Mesendoderm (in vitro differentiated cells): ENCODE measurements at regions not wholly inside any gene's neighbourhood (a gene's known extent, or its start where the extent isn't known, plus 50 kb on each side); places are given as distances from the start of the nearest gene placed in this dataset.
A peak's percentile ranks its signal among the peaks of the same experiment; 100 is the strongest.
"Not testable (repeated sequence)": the region's sequence is repeated elsewhere in the genome, so short reads cannot be mapped to it uniquely, and the experiment has no call there.

ENCODE experiments used
- DNase-seq: peaks from one replicate; pipeline ENCODE4 v3.0.0; 2013
- H2AK5ac ChIP-seq: 2 replicates; pipeline ENCODE4 v1.6.1; 2013; ENCODE audit warnings: low read length, inconsistent platforms
- H2BK120ac ChIP-seq: 2 replicates; pipeline ENCODE4 v1.6.1; 2013; ENCODE audit warnings: low read depth, mild to moderate bottlenecking, low read length, moderate library complexity, mixed read lengths
- H2BK15ac ChIP-seq: replicated peaks from 2 replicates; pipeline ENCODE4 v1.6.1; 2013; ENCODE audit warnings: low read depth, mild to moderate bottlenecking, moderate library complexity
- H2BK5ac ChIP-seq: 2 replicates; pipeline ENCODE4 v1.6.1; 2013; ENCODE audit warnings: low read length, inconsistent platforms
- H3K18ac ChIP-seq: 2 replicates; pipeline ENCODE4 v1.6.1; 2013; ENCODE audit warnings: mild to moderate bottlenecking, low read length, mixed read lengths
- H3K23ac ChIP-seq: one replicate; pipeline ENCODE4 v1.6.1; 2013; ENCODE audit warnings: low read length
- H3K27ac ChIP-seq: 2 replicates; pipeline ENCODE4 v1.5.1; 2013; ENCODE audit warnings: low read depth, mild to moderate bottlenecking, inconsistent platforms, low read length, moderate library complexity
- H3K27me3 ChIP-seq: 2 replicates; pipeline ENCODE4 v1.6.1; 2013; ENCODE audit warnings: low read length, control low read depth, mild to moderate bottlenecking, inconsistent platforms; ENCODE audit not compliant: insufficient read depth, poor library complexity
- H3K36me3 ChIP-seq: 2 replicates; pipeline ENCODE4 v1.6.1; 2013; ENCODE audit warnings: low read length, inconsistent platforms; ENCODE audit not compliant: control insufficient read depth, insufficient read depth
- H3K4ac ChIP-seq: one replicate; pipeline ENCODE4 v1.6.1; 2013; ENCODE audit warnings: low read depth, mild to moderate bottlenecking, low read length, moderate library complexity
- H3K4me1 ChIP-seq: 2 replicates; pipeline ENCODE4 v1.6.1; 2013; ENCODE audit warnings: low read depth, low read length, inconsistent platforms; ENCODE audit not compliant: control insufficient read depth
- H3K4me2 ChIP-seq: 2 replicates; pipeline ENCODE4 v1.6.1; 2013; ENCODE audit warnings: low read length
- H3K4me3 ChIP-seq: 2 replicates; pipeline ENCODE4 v1.5.1; 2013; ENCODE audit warnings: mild to moderate bottlenecking, low read length
- H3K56ac ChIP-seq: one replicate; pipeline ENCODE4 v1.6.1; 2013; ENCODE audit warnings: low read length
- H3K79me1 ChIP-seq: 2 replicates; pipeline ENCODE4 v1.6.1; 2013; ENCODE audit warnings: low read length, inconsistent platforms
- H3K79me2 ChIP-seq: 2 replicates; pipeline ENCODE4 v1.6.1; 2013; ENCODE audit warnings: mild to moderate bottlenecking, low read length; ENCODE audit not compliant: control insufficient read depth, insufficient read depth
- H3K9ac ChIP-seq: 2 replicates; pipeline ENCODE4 v1.6.1; 2013; ENCODE audit warnings: low read length, inconsistent platforms
- H4K5ac ChIP-seq: one replicate; pipeline ENCODE4 v1.6.1; 2013; ENCODE audit warnings: low read length
- H4K8ac ChIP-seq: one replicate; pipeline ENCODE4 v1.6.1; 2013; ENCODE audit warnings: low read depth, mild to moderate bottlenecking, control low read depth, low read length, moderate library complexity
- WGBS: extraction: QIAGEN DNeasy Blood & Tissue Kit; methylation state at CpG from one replicate; pipeline ENCODE4 v1.1.7; 2013; ENCODE audit warnings: low lambda C conversion rate, missing lambda C conversion rate; ENCODE audit not compliant: insufficient coverage; ENCODE audit errors: extremely low coverage; 5-methylcytosine and 5-hydroxymethylcytosine counted together

- no peaks in the 10 kb centered on the region for H3K79me2 ChIP-seq
- H2BK5ac ChIP-seq: no peak overlapping the region
- no peak overlapping the region for H2AK5ac ChIP-seq
- H3K4me2 ChIP-seq: no peak overlapping the region
- no peak overlapping the region for H3K18ac ChIP-seq
- H4K5ac ChIP-seq: no peak overlapping the region
- H3K56ac ChIP-seq: no peak overlapping the region
- no peak overlapping the region for H3K27ac ChIP-seq
- no peaks in the 10 kb centered on the region for H3K27me3 ChIP-seq
- no peaks in the 10 kb centered on the region for H3K4me1 ChIP-seq
- no peak overlapping the region for H2BK15ac ChIP-seq
- DNase-seq: no peak
- no CpG with 5 or more reads among the region's 1 CpG for WGBS
- no peak overlapping the region for H3K4me3 ChIP-seq
- no peak overlapping the region for H3K9ac ChIP-seq
- no peak overlapping the region for H2BK120ac ChIP-seq
- H3K4ac ChIP-seq: no peak overlapping the region
- H3K79me1 ChIP-seq: no peaks in the 10 kb centered on the region
- no peak overlapping the region for H4K8ac ChIP-seq
- no peak overlapping the region for H3K23ac ChIP-seq
- H3K36me3 ChIP-seq: no peaks in the 10 kb centered on the region
Observed at GRCh38 chr10:21445163-21445562, 80.3 kb downstream of the SKIDA1 start.

DNA sequence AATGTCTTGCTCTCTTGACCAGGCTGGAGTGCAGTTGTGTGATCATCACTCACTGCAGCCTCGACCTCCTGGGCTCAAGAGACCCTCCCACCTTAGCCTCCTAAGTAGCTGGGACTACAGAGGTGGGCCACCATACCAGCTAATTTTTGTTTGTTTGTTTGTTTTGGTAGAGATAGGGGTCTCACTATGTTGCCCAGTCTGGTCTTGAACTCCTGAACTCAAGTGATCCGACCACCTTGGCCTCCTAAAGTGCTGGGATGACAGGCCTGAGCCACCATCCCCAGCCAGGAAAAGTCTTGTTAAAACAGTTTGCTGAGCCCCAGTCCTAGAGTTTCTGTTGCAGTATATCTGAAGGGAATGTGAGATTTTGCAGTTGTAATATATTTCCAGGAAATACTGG, 83.9 kb downstream of the SKIDA1 start:
- Histone ChIP-seq H3K4ac (no peak overlapping the region), H3K4me1 (no peaks in the 10 kb centered on the region), H3K79me2 (no peaks in the 10 kb centered on the region), H4K5ac (no peak overlapping the region), H2BK5ac (no peak overlapping the region), H3K9ac (no peak overlapping the region), H4K8ac (no peak overlapping the region), H3K18ac (no peak overlapping the region), H3K36me3 (no peaks in the 10 kb centered on the region), H3K27ac (no peak overlapping the region), H3K27me3 (no peaks in the 10 kb centered on the region), H3K23ac (no peak overlapping the region), H2BK15ac (no peak overlapping the region), H3K79me1 (no peaks in the 10 kb centered on the region), H3K56ac (no peak overlapping the region), H3K4me2 (no peak overlapping the region), H3K4me3 (no peak overlapping the region), H2AK5ac (no peak overlapping the region), H2BK120ac (no peak overlapping the region)
- no peak for DNase-seq
- WGBS: no CpG with 5 or more reads among the region's 2 CpGs

- peak overlapping the region; percentile 15 for H3K56ac ChIP-seq
- H3K79me2 ChIP-seq, H3K36me3 ChIP-seq, H3K18ac ChIP-seq, H2BK5ac ChIP-seq, H3K27ac ChIP-seq, H3K4me1 ChIP-seq, H3K9ac ChIP-seq, H3K27me3 ChIP-seq, H2BK15ac ChIP-seq, H3K4me3 ChIP-seq, H3K23ac ChIP-seq, H2BK120ac ChIP-seq, H4K8ac ChIP-seq, H4K5ac ChIP-seq, H3K79me1 ChIP-seq, H2AK5ac ChIP-seq, H3K4me2 ChIP-seq, DNase-seq, H3K4ac ChIP-seq: not testable (repeated sequence)
- WGBS: no CpG with 5 or more reads among the region's 10 CpGs
Observed at GRCh38 chr10:21438914-21439313, 86.6 kb downstream of the SKIDA1 start.

DNA sequence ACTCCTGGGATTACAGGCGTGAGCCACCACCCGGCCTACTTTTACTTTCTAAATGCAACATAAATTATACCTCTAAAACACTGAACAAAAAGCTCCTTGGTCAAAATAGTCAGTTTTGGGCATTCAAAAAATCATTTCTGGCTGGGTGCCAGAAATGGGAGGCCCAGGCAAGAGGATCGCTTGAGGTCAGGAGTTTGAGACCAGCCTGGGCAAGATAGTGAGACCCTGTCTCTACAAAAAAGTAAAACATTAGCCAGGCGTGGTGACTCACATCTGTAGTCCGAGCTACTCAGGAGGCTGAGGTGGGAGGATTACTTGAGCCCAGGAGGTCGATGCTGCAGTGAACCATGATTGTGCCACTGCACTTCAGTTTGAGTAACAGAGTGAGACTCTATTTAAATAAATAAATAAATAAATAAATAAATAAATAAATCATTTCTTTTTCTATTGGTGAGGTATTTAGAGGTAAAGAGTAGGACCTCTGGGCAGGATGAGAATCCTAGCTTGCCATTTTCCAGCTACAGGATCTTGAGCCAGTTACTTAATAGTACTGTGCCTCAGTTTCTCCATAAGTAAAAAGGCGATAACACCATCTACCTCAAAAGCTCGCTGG, 87.6 kb downstream of the SKIDA1 start:
- H3K36me3 ChIP-seq: no peaks in the 10 kb centered on the region
- H2BK120ac ChIP-seq: no peak overlapping the region
- no peak overlapping the region for H4K8ac ChIP-seq
- H3K4me1 ChIP-seq: no peaks in the 10 kb centered on the region
- WGBS: no CpG with 5 or more reads among the region's 8 CpGs
- no peak overlapping the region for H3K23ac ChIP-seq
- H4K5ac ChIP-seq: no peak overlapping the region
- no peaks in the 10 kb centered on the region for H3K79me2 ChIP-seq
- no peak overlapping the region for H2BK5ac ChIP-seq
- H2AK5ac ChIP-seq: no peak overlapping the region
- no peaks in the 10 kb centered on the region for H3K79me1 ChIP-seq
- no peak overlapping the region for H3K4ac ChIP-seq
- H3K4me2 ChIP-seq: no peak overlapping the region
- H3K4me3 ChIP-seq: no peak overlapping the region
- no peak for DNase-seq
- H3K18ac ChIP-seq: no peak overlapping the region
- H2BK15ac ChIP-seq: no peak overlapping the region
- H3K9ac ChIP-seq: no peak overlapping the region
- H3K56ac ChIP-seq: no peak overlapping the region
- H3K27ac ChIP-seq: no peak overlapping the region
- H3K27me3 ChIP-seq: no peaks in the 10 kb centered on the region

- Histone ChIP-seq H3K23ac (no peak overlapping the region), H3K27ac (no peak overlapping the region), H3K36me3 (no peaks in the 10 kb centered on the region), H3K4me3 (no peak overlapping the region), H3K27me3 (no peaks in the 10 kb centered on the region), H2AK5ac (no peak overlapping the region), H3K4ac (no peak overlapping the region), H3K4me2 (no peak overlapping the region), H3K79me2 (no peaks in the 10 kb centered on the region), H4K5ac (no peak overlapping the region), H3K79me1 (no peaks in the 10 kb centered on the region), H3K18ac (no peak overlapping the region), H4K8ac (no peak overlapping the region), H3K9ac (no peak overlapping the region), H2BK120ac (no peak overlapping the region), H2BK5ac (no peak overlapping the region), H3K4me1 (no peaks in the 10 kb centered on the region), H2BK15ac (no peak overlapping the region), H3K56ac (no peak overlapping the region)
- WGBS: no CpG with 5 or more reads among the region's 1 CpG
- peak; percentile 5 for DNase-seq
Observed at GRCh38 chr10:21432266-21432665, 93.2 kb downstream of the SKIDA1 start.

DNA sequence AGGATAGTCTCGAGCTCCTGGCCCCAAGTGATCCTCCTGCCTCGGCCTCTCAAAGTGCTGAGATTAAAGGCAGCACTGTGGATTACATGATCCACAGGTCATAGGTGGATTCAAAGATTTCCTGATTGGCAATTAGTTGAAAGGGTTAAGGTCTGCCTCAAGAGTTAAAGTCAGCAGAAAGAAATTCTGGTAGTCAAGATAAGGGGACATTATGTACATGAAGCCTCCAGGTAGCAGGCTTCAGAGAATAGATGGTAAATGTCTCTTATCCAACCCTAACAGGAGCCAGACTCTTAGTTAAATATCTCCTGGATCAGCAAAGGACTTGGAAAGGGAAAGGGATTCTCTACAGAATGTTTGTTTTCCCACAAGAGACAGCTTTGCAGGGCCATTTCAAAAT, 93.7 kb downstream of the SKIDA1 start:
- no CpG with 5 or more reads among the region's 2 CpGs for WGBS
- Histone ChIP-seq H2BK15ac (no peak overlapping the region), H3K79me2 (no peaks in the 10 kb centered on the region), H3K4me2 (no peak overlapping the region), H3K9ac (no peak overlapping the region), H4K5ac (no peak overlapping the region), H3K23ac (no peak overlapping the region), H3K36me3 (no peaks in the 10 kb centered on the region), H2AK5ac (no peak overlapping the region), H3K18ac (no peak overlapping the region), H2BK5ac (no peak overlapping the region), H3K27me3 (no peaks in the 10 kb centered on the region), H3K4ac (no peak overlapping the region), H4K8ac (no peak overlapping the region), H3K4me1 (no peaks in the 10 kb centered on the region), H3K27ac (no peak overlapping the region), H3K79me1 (no peaks in the 10 kb centered on the region), H3K56ac (no peak overlapping the region), H2BK120ac (no peak overlapping the region), H3K4me3 (no peak overlapping the region)
- DNase-seq: peak; percentile 20
